ENCODE measurements at regions not wholly inside any gene's neighbourhood (a gene's known extent, or its start where the extent isn't known, plus 50 kb on each side); places are given as distances from the start of the nearest gene placed in this dataset.

- Mint-ChIP-seq H3K4me3 (ENCODE audit: unreplicated experiment) (no peak overlapping the region), H3K27ac (ENCODE audit: low read depth, unreplicated experiment) (no peak overlapping the region), H3K9me3 (ENCODE audit: unreplicated experiment) (no peaks in the 10 kb centered on the region), H3K36me3 (ENCODE audit: insufficient read depth, unreplicated experiment) (no peaks in the 10 kb centered on the region), H3K27me3 (ENCODE audit: insufficient read depth, unreplicated experiment) (no peaks in the 10 kb centered on the region), H3K4me1 (ENCODE audit: insufficient read depth, unreplicated experiment) (peaks cover 6% of the 10 kb centered on the region)
- TF ChIP-seq, protein P1, sequence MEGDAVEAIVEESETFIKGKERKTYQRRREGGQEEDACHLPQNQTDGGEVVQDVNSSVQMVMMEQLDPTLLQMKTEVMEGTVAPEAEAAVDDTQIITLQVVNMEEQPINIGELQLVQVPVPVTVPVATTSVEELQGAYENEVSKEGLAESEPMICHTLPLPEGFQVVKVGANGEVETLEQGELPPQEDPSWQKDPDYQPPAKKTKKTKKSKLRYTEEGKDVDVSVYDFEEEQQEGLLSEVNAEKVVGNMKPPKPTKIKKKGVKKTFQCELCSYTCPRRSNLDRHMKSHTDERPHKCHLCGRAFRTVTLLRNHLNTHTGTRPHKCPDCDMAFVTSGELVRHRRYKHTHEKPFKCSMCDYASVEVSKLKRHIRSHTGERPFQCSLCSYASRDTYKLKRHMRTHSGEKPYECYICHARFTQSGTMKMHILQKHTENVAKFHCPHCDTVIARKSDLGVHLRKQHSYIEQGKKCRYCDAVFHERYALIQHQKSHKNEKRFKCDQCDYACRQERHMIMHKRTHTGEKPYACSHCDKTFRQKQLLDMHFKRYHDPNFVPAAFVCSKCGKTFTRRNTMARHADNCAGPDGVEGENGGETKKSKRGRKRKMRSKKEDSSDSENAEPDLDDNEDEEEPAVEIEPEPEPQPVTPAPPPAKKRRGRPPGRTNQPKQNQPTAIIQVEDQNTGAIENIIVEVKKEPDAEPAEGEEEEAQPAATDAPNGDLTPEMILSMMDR (IDR thresholded peaks at IDR 0.05; ENCODE audit: unreplicated experiment) = no peak
- BruUV-seq (replicated peaks) = no TSS peak
- intact Hi-C loops (cut with micrococcal nuclease) = loop anchor here (10.0 kb wide), 1 partner anchor 667 kb away; no protein-coding TSS in a partner anchor
- POLR2A ChIA-PET = interaction anchor here (1.2 kb wide), 1 partner anchor 12 kb away, joined by 4 read pairs; no protein-coding TSS in a partner anchor
- no peak for DNase-seq (ENCODE audit: unreplicated experiment)
- CTCF ChIA-PET = interaction anchor here (0.7 to 1.0 kb wide), 5 partner anchors 111 to 471 kb away, joined by 3 to 4 read pairs (median 3); no protein-coding TSS in a partner anchor
Measured at GRCh38 chr1:218717575-218717974, 372.4 kb downstream of the TGFB2 start.

DNA sequence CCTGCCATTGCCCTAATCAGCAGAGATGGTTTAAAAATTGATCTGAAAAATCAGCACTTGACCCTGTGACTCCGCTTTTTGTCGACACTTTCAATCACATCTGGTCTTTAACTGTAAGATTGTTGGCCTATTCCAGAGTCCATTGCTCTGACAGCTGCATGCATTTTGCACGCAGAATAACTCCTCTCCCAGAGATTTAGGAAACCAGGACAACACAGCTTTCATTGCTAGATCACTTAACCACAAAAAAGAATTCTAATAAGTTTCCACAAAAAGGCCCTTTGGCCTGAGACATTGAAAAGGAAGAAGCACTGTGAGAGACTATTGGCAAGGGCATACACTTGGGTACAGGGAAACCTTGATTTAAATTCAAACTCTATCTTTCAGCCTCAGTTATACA, 373.1 kb downstream of the TGFB2 start:
- intact Hi-C loops (cut with micrococcal nuclease) = loop anchor here (10.0 kb wide), 1 partner anchor 667 kb away; no protein-coding TSS in a partner anchor
- H3K4me3 Mint-ChIP-seq (ENCODE audit: unreplicated experiment) = no peak overlapping the region
- POLR2A ChIA-PET = interaction anchor here (0.5 to 1.2 kb wide), 2 partner anchors 12 to 106 kb away, joined by 4 to 5 read pairs; no protein-coding TSS in a partner anchor
- no TSS peak for BruUV-seq (replicated peaks)
- no peaks in the 10 kb centered on the region for H3K4me1 Mint-ChIP-seq (ENCODE audit: insufficient read depth, unreplicated experiment)
- TF ChIP-seq, protein P1 (IDR thresholded peaks at IDR 0.05; ENCODE audit: unreplicated experiment) = no peak
- CTCF ChIA-PET = interaction anchor here (0.7 to 1.0 kb wide), 2 partner anchors 111 to 433 kb away, joined by 3 to 4 read pairs; no protein-coding TSS in a partner anchor
- no peaks in the 10 kb centered on the region for H3K27me3 Mint-ChIP-seq (ENCODE audit: insufficient read depth, unreplicated experiment)
- H3K27ac Mint-ChIP-seq (ENCODE audit: low read depth, unreplicated experiment) = no peak overlapping the region
- no peaks in the 10 kb centered on the region for H3K36me3 Mint-ChIP-seq (ENCODE audit: insufficient read depth, unreplicated experiment)
- DNase-seq (ENCODE audit: unreplicated experiment) = no peak
- no peaks in the 10 kb centered on the region for H3K9me3 Mint-ChIP-seq (ENCODE audit: unreplicated experiment)

DNA sequence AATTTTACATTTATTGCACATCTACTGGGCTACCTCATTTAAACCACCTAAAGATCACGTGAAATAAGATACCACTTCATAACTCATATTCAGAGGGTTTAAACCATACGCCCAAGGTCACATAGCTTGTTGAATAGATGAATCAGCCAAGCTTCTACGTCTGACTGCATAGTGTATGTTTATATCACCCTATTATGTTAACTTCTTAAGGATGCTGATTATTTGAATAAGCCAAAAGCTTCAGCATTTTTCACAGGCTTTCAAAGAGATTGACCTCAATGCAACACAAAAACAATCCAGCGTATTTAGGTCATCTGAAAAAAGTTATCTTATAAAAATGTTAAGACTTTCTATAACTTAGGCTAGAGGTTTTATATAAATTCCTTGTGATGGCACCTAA, 373.8 kb downstream of the TGFB2 start:
- CTCF ChIA-PET = interaction anchor here (0.5 to 0.7 kb wide), 3 partner anchors 16 to 219 kb away, joined by 3 read pairs; no protein-coding TSS in a partner anchor
- Mint-ChIP-seq H3K27ac (ENCODE audit: low read depth, unreplicated experiment) (no peak overlapping the region), H3K27me3 (ENCODE audit: insufficient read depth, unreplicated experiment) (no peaks in the 10 kb centered on the region), H3K36me3 (ENCODE audit: insufficient read depth, unreplicated experiment) (no peaks in the 10 kb centered on the region), H3K4me1 (ENCODE audit: insufficient read depth, unreplicated experiment) (no peaks in the 10 kb centered on the region), H3K4me3 (ENCODE audit: unreplicated experiment) (no peak overlapping the region), H3K9me3 (ENCODE audit: unreplicated experiment) (no peaks in the 10 kb centered on the region)
- no peak for DNase-seq (ENCODE audit: unreplicated experiment)
- intact Hi-C loops (cut with micrococcal nuclease) = loop anchor here (10.0 kb wide), 1 partner anchor 666 kb away; no protein-coding TSS in a partner anchor
- POLR2A ChIA-PET = interaction anchor here (0.5 to 1.0 kb wide), 2 partner anchors 11 to 106 kb away, joined by 5 read pairs; no protein-coding TSS in a partner anchor
- TF ChIP-seq, protein P1 (IDR thresholded peaks at IDR 0.05; ENCODE audit: unreplicated experiment) = no peak
- BruUV-seq (replicated peaks) = no TSS peak

- no TSS peak for BruUV-seq (replicated peaks)
- intact Hi-C loops (cut with micrococcal nuclease) = no loop called here
- ChIA-PET CTCF (interaction anchor here (0.6 to 1.2 kb wide), 4 partner anchors 22 to 831 kb away, joined by 3 to 5 read pairs (median 4); no protein-coding TSS in a partner anchor), POLR2A (interaction anchor here (0.7 to 1.6 kb wide), 4 partner anchors 9 to 150 kb away, joined by 3 to 5 read pairs (median 4); no protein-coding TSS in a partner anchor)
- no peaks in the 10 kb centered on the region for H3K4me1 Mint-ChIP-seq (ENCODE audit: insufficient read depth, unreplicated experiment)
- H3K27ac Mint-ChIP-seq (ENCODE audit: low read depth, unreplicated experiment) = no peak overlapping the region
- no peak for DNase-seq (ENCODE audit: unreplicated experiment)
- H3K9me3 Mint-ChIP-seq (ENCODE audit: unreplicated experiment) = peaks cover 10% of the 10 kb centered on the region
- no peak overlapping the region for H3K4me3 Mint-ChIP-seq (ENCODE audit: unreplicated experiment)
- no peaks in the 10 kb centered on the region for H3K36me3 Mint-ChIP-seq (ENCODE audit: insufficient read depth, unreplicated experiment)
- TF ChIP-seq, protein P1 (IDR thresholded peaks at IDR 0.05; ENCODE audit: unreplicated experiment) = no peak
- H3K27me3 Mint-ChIP-seq (ENCODE audit: insufficient read depth, unreplicated experiment) = no peaks in the 10 kb centered on the region
Measured at GRCh38 chr1:218728898-218729565, 383.9 kb downstream of the TGFB2 start.
